ENCODE measurements at regions not wholly inside any gene's neighbourhood (a gene's known extent, or its start where the extent isn't known, plus 50 kb on each side); places are given as distances from the start of the nearest gene placed in this dataset.

- peak; percentile 78 for DNase-seq (ENCODE audit: low spot score)
Observed at GRCh38 chr4:36394352-36394903, 113.0 kb downstream of the DTHD1 start.

- peak; percentile 65 for DNase-seq (ENCODE audit: low spot score)
Observed at GRCh38 chr4:36399762-36400353, 118.4 kb downstream of the DTHD1 start.

GRCh38 chr4:36402008-36402758 lies 120.8 kb downstream of the DTHD1 start:
- no peak for DNase-seq (ENCODE audit: low spot score)

DNA sequence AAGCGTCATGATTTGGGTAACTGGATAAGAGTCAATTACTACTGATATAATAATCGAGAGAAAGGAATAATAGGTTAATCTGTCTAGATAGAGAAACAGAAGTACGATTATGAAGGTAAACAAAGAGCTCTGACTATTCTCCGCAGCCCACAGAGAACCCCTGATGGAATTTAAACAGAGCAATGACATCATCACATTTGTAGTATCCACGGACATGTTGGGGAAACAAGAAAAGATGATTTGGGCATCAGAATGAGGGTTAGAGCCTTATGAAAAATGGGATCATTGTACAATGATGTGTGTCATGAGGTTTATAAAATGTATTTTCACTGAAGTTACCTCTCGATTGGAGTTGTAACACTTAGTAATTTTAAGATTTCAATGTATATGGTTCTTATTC lies 129.9 kb downstream of the DTHD1 start:
- no peak for DNase-seq (ENCODE audit: low spot score)

- DNase-seq (ENCODE audit: low spot score), result no peak
Observed at GRCh38 chr4:36414248-36414647, 132.8 kb downstream of the DTHD1 start.

- no peak for DNase-seq (ENCODE audit: low spot score)
Observed at GRCh38 chr4:36417146-36417545, 135.7 kb downstream of the DTHD1 start.

DNA sequence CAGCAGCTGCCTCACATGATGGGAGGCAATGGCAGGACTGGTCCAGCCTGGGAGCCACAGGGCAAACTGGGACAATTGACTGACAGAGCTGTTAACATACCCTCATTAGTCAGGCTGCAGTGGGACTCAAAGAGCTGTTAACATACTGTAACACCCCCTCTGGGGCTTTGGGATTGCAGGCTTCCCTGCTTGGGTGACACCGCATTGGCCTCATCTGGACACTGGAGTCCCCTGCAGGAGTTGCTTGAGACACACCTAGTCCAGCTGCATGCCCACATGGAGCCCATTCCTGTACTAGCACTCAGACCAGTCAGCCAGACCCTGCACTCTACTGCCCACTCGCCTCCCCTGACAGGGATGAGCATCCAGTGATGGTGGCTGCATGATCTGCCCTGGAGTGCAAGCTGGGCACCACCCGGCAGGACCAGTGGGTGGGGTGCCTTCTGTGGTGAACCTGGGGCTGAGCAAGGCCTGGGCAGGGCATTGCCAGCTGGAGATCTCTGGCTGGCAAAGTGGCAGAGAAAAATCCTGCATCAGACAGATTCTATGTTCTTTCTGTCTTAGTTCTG lies 138.8 kb downstream of the DTHD1 start:
- no peak for DNase-seq (ENCODE audit: low spot score)

GRCh38 chr4:36422607-36423006 lies 141.2 kb downstream of the DTHD1 start:
- DNase-seq (ENCODE audit: low spot score), result no peak

DNA sequence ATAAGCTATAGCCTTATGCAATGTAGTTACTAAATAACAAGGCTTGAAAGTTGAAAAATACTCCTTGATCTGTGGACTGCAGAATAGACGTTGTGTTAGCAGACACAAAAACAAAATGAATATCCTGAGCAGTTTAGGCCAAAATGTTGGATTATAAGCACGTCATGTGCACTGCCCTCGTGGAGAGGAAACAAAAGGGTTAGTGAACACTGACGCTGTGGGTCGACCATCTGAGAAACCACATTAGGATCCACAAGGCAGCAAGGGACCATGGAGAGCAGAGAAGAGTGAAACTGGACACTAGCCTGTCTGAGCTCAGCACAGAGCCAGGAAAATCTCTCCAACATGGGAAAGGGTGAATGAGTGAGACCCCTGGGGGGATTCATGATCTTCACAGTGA lies 145.3 kb downstream of the DTHD1 start:
- DNase-seq (ENCODE audit: low spot score), result no peak

GRCh38 chr4:36427696-36428095 lies 146.3 kb downstream of the DTHD1 start:
- DNase-seq (ENCODE audit: low spot score), result no peak

DNA sequence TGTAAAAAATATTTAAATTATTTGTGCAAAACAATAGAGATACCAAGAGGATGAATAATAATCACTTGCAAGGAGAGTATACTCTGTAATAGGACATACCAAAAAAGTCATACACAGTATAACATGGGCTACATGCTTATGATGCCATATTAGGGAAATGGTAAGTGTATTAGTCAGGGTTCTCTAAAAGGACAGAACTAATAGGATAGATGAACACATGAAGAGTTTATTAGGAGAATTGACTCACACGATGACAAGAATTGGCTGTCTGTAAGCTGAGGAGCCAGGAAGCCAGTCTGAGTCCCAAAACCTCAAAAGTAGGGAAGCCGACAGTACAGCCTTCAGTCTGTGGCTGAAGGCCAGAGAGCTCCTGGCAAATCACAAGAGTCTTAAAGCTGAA lies 151.2 kb downstream of the DTHD1 start:
- no peak for DNase-seq (ENCODE audit: low spot score)

DNA sequence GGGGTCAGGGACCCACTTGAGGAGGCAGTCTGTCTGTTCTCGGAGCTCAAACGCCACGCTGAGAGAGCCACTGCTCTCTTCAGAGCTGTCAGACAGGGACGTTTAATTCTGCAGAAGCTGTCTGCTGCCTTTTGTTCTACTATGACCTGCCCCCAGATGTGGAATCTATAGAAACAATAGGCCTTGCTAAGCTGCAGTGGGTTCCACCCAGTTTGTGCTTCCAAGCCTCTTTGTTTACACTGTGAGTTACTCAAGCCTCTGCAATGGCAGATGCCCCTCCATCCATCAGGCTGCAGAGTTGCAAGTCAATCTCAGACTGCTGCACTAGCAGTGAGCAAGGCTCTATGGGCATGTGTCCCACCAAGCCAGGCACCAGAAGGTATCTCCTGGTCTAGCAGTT lies 158.1 kb downstream of the DTHD1 start:
- DNase-seq (ENCODE audit: low spot score), result no peak

DNA sequence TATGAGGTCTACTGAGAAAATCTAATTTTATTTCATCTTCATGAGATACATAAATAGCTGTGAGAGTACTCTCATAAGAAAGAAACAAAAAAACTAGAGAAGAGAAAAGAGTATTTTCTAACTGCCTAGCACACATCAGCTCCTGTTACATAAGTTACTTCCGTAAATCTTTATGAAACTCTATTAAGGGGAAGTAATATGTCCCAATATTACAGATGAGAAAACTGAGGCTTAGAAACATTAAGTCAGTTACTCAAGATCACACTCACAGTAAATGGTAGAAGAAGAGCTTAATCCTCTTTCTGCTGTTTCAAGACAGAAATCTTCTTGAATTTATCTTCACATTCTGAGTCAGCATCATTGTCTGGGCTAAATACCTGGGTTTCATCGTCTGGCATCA lies 164.1 kb downstream of the DTHD1 start:
- DNase-seq (ENCODE audit: low spot score), result no peak

DNA sequence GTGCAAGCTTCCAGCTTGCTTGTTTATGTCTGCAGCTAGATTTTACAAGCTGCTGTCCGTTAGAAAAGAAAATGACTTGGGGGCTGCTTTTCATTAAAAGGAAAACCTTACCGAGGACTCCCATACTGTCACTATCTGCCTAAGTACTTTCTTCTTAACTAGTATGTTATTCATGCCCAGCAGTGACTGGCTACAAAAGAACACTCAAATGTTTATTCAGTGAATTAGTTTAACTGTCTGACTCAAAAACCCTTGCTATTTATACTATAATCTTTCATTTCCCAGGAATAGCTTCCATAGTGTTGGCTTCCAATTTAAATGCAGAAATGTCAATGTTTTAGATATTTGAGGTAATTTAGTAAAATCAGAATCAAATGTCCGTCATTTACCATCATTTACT lies 164.9 kb downstream of the DTHD1 start:
- no peak for DNase-seq (ENCODE audit: low spot score)

GRCh38 chr4:36461344-36461743 lies 179.9 kb downstream of the DTHD1 start:
- no peak for DNase-seq (ENCODE audit: low spot score)

DNA sequence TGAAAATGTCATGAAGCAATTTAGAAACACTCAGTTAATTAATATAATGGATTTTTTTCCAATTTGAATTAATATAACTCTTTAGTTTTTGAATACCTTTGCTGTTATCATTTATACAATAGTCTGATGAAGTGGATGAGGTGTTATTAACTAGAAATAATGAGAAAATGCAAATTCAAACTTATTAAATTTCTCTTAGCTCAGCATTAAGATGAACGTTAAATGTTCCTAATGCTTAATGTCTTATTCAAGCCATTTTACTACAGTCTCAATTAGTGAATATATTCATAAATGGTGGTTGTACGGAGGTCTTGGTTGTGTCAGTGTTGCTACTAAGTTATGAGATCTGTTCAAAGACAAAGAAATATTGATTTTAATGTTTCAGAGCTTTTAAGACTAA lies 186.3 kb downstream of the DTHD1 start:
- DNase-seq (ENCODE audit: low spot score), result no peak

- DNase-seq (ENCODE audit: low spot score), result no peak
Observed at GRCh38 chr4:36471903-36472302, 190.5 kb downstream of the DTHD1 start.

DNA sequence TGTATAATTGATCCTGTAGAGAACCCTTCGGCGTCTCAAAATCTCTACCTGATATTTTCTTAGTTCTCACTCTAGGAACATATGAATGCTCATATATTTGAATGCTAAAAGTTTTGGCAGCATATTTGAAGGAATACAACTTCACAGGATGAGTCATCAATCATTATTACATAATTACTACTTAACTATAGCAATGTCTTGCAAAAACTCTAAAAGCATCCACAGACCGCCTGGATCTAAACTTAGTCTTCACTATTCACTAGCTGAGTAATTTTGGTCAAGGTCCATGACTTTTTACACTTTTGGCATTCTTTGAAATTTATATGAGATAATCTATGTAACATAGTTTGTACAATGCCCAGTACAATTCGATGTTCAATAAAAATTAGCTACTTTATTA lies 194.7 kb downstream of the DTHD1 start:
- no peak for DNase-seq (ENCODE audit: low spot score)

DNA sequence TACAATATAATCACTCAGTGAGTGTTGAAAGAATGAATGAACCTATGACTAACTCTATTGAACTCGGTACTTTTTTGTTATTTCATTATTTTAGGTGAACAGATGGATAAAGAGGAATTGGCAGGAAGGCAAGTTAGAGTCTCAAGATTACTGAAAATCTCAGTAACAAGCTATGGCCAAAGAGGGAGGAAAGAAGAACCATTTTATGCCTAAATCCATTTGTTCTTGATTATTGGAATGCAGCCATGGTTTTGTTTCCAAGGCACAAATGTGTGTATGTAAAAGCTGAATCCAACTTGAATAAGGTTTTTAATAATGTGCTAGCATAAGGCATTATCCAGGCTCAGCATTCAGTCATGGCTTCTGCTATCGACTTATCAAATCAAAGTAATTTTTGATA lies 196.4 kb downstream of the DTHD1 start:
- no peak for DNase-seq (ENCODE audit: low spot score)

- no peak for DNase-seq (ENCODE audit: low spot score)
Observed at GRCh38 chr4:36485885-36486284, 204.5 kb downstream of the DTHD1 start.

- DNase-seq (ENCODE audit: low spot score), result no peak
Observed at GRCh38 chr4:36489798-36490197, 208.4 kb downstream of the DTHD1 start.

DNA sequence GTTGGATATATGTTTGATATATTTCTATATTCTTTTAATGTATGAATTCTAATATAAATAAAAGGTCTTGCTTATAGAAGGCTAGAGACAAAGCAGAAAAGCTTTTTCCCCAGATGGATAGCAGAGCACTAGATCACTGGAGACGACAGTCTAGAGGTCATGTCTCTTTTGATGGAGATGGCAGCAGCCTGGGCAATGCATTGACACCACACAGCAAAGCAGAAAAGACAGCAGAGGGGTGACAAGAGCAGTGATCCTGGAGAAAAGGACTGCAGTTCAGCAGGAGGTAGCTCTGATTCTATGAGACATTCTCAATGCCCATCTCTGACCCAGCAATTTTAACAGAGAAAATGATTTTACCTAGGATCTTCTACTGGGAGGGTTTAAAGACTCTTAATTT lies 210.6 kb downstream of the DTHD1 start:
- DNase-seq (ENCODE audit: low spot score), result no peak

DNA sequence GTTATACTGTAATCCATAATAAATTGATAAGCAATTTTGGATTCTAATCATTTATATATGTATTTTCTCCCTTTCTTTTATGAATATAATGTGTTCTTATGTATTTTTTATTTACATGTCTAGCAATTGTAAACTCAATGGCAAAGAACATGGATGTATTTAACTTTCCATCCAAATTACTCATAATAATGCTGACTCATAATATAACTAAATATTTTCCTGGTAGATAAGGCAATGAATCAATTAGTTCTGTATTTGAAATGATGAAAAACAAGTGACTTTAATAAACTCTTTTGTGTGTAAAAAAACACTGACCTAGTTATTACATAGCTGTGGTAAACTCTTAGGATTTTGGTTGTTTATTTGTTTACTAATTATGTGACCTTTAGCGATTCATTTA lies 211.2 kb downstream of the DTHD1 start:
- no peak for DNase-seq (ENCODE audit: low spot score)

Data from CD4-positive, alpha-beta T cell treated with Interleukin-2 at 100 ng/mL for 4 hours (primary cell).